ENCODE measurements at regions not wholly inside any gene's neighbourhood (a gene's known extent, or its start where the extent isn't known, plus 50 kb on each side); places are given as distances from the start of the nearest gene placed in this dataset.

- DNase-seq (ENCODE audit: low read depth), result no peak
Observed at GRCh38 chr5:99724732-99725290, 796.0 kb upstream of the CHD1 start.

DNA sequence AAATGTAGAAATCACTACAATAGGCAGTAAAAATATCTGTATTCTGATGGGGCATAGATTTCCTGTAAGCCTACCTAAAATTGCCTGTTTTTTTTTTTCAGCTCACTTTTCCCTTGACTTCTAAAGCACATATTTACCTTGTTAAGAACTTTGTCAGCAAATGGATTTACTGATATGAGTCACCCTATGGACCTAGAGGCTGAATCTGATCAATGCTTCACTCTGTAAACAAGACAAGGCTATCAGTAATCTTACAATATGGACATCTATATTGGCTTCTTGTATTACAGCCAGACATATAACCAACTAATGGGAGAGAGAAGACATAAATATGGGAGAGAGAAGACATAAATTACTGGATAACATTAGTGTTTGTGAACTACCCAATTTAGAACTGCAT, 792.7 kb upstream of the CHD1 start:
- DNase-seq (ENCODE audit: low read depth), result no peak

GRCh38 chr5:99715921-99716320, 787.1 kb upstream of the CHD1 start:
- DNase-seq (ENCODE audit: low read depth), result no peak

DNA sequence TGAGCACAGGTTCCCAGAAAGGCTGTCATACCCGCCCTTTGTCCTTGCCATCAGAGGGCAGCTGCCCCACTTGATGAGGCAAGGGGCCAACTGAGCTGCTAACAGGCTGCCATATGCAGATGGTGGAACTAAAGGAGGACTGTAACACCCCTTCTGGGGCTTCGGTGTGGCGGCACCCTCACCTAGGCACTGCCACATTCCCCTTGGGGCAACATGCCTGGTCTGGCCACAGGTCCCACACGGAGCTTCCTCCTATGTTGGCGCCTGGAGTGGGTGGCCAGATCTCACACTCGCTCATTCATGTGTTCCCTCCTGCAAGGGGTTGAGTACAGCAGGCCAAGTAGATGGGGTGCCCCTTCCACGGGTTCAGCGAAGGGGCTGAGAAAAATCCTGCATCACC, 777.4 kb upstream of the CHD1 start:
- DNase-seq (ENCODE audit: low read depth), result no peak

GRCh38 chr5:99702565-99702964, 773.8 kb upstream of the CHD1 start:
- no peak for DNase-seq (ENCODE audit: low read depth)

DNA sequence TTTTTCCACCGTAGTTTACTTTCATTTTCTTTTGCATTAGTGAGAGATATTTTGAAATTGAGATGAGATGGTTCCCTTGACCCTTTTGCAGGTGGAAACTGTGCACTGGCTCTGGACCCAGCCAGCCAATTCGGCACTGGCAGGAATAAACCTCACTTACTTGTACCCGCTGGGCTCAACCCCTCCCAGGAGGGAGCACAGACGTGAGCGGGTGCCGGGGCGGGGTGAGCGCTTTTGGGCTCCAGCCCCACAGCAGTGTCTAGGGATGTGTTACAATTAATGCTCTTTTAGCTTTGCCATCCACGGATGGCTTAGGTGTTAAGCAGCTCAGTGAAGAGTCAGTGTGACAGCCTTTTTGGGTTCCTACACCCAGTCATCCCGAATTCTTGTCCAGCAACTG, 766.1 kb upstream of the CHD1 start:
- no peak for DNase-seq (ENCODE audit: low read depth)

GRCh38 chr5:99686538-99686937, 757.7 kb upstream of the CHD1 start:
- DNase-seq (ENCODE audit: low read depth), result no peak

- DNase-seq (ENCODE audit: low read depth), result no peak
Observed at GRCh38 chr5:99675974-99676373, 747.2 kb upstream of the CHD1 start.

DNA sequence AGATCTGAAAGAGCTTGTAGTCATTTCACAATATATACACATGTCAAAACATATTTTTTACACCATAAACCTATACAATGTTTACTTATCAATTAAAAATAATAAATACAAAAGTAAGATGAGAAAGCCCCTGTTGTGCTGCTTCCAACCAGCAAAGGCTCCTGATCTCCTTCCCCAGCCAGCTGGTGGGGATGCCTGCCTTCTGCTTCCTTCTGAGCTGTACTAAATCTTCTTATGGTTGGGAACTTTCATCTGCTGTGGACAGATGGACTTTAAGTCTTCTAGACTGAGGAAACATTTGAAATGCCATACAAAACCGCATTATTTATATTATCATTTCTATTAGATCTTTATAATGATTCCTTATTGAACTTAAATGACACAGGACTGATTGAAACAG, 745.3 kb upstream of the CHD1 start:
- no peak for DNase-seq (ENCODE audit: low read depth)

- DNase-seq (ENCODE audit: low read depth), result no peak
Observed at GRCh38 chr5:99664972-99665371, 736.2 kb upstream of the CHD1 start.

DNA sequence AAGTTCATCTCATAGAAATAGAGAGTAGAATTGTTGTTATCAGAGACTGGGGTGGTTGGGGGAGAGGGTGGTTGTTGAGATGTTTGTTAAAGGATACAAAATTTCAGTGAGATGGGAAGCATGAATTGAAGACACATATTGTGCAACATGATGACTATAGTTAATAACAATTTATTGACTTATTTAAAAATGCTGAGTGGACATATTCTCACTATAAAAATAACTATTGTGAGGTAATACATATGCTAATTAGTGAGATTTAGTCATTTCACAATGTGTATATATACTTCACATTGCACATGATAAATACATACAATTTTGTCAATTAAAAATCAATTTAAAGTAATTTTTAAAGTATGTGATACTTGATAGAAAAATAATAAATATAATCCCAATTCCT, 722.5 kb upstream of the CHD1 start:
- no peak for DNase-seq (ENCODE audit: low read depth)

- DNase-seq (ENCODE audit: low read depth), result no peak
Observed at GRCh38 chr5:99646011-99646647, 717.3 kb upstream of the CHD1 start.

DNA sequence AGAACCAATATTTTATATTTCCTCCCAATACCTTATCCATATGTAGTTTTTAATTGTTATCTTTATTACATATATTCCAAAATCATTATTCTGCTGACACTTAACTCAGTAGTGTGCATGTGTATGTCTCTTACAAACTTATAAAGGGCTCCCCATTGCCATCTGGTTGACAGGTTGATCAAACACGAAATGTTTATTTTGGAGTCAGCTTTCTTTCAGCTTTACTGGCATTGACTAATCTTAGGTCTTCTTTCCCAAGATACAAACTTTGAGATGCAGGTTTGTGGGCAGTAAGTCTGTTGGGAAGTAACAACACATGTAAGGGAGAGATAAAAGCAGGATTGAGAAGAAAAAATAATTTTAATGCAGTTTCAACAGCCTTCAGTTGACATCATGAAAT, 716.0 kb upstream of the CHD1 start:
- DNase-seq (ENCODE audit: low read depth), result no peak

- no peak for DNase-seq (ENCODE audit: low read depth)
Observed at GRCh38 chr5:99640646-99641045, 711.8 kb upstream of the CHD1 start.

- no peak for DNase-seq (ENCODE audit: low read depth)
Observed at GRCh38 chr5:99639905-99640304, 711.1 kb upstream of the CHD1 start.

DNA sequence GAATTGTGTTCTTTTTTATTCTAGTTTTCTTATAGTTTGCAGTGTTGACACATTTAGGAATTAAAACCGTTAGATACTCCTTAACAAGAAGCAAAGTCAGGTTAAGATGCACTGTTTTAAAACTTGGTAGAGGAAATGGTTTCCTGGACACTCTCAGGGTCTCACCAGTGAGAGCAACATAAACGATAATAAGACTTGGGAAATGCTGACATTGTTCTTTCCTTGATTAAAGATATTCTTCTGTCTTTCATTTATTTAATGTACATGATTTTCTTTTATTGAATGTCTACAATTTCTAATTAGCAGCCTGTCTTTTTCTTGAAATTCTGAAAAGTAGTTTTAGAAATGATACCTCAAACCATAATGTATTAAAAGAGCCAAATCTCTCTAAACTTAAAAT, 707.9 kb upstream of the CHD1 start:
- no peak for DNase-seq (ENCODE audit: low read depth)

DNA sequence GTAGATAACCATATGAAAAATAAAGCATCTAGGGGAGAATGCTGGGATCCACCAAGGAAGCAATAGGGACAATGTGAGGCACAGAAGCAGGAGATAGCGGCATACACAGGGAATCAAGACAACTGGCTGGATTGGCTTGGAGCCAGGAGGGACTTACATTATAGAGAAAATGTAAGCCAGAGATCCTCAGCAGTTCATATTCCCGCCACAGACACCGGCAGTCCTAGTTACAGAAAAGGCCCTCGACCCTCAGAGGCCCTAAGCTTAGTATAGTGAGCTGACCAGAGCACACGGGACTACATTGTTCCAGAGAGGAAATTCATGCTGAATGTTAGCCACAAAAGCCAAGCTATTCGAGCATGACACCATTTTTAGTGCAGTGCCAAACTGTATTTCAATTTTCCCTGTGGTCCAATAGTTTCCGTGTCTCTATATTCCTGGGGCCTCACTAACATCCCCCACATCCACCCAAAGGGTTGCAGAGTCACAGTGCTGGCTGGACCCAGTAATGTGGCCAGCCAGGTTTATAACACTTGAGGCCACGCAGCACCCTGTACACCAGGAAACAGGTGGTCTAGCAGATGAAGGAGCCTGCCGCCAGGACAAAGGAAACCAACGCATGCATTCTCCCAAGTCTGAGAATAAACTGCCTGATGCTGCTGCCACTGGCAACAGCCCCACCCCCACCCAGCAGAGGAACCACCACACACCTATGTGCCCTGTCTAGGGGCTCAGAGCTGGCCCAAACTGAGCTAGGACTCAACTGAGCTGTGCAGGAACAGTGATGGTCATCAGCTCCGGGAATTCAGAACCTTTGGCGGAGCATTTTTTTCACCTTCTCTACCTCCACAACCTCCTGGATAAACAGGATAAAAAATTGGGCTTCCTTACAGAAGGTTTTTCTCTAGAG, 693.2 kb upstream of the CHD1 start:
- DNase-seq (ENCODE audit: low read depth), result no peak

- DNase-seq (ENCODE audit: low read depth), result no peak
Observed at GRCh38 chr5:99617335-99617734, 688.5 kb upstream of the CHD1 start.

DNA sequence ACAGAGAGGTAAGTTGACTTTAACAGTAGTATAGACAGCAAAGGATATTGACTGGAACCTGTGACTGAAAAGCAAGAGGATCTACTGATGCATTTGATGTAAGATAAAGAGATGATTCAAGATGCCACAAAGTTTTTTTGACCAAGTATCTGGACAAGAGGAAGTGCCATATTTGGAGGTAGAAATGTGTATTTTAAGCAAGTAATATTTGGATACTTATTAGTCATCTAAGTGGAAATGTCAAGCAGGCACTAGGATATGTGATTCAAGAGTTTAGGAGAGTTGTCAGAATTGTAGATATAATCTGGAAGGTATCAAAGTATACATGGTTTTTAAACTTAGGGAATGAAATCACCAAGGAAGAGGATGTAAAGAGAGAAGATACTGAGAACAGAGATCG, 686.1 kb upstream of the CHD1 start:
- no peak for DNase-seq (ENCODE audit: low read depth)

DNA sequence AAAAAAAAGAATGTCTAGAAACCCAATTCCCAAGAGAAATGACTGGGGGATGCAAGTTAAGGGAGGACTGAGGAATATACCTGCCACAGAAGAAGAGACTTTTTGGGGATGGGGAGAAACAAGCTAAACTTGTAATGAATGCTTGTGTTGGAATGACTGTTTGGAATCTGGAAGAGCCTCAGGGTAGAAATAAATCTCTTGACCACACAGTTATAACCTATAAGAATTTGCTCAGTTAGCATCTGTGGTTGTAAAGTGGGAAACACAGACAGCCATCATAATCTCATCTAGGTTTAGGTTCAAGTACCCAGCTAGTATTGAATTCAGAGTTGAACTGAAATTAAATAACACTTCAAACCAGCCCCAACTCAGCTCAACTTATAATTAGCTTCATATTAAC, 678.3 kb upstream of the CHD1 start:
- DNase-seq (ENCODE audit: low read depth), result no peak

- no peak for DNase-seq (ENCODE audit: low read depth)
Observed at GRCh38 chr5:99605904-99606303, 677.1 kb upstream of the CHD1 start.

DNA sequence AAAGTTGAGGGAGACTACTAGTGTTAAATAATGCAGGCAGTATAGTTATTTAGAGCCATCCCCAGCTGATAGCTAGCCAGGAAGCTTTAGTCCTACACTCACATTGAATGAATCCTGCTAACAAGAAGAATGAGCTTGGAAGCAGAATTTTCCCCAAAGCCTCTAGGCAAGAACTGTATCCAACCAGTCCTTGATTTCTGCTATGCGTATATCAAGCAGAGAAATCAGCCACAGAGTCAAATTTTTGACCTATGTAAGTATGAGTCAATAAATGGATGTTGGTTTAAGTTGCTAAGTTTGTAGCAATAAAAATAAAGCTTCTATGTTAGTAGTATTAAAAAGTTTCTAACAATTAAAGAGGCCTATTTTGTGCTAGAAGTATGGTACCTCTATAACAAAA, 672.1 kb upstream of the CHD1 start:
- DNase-seq (ENCODE audit: low read depth), result no peak

DNA sequence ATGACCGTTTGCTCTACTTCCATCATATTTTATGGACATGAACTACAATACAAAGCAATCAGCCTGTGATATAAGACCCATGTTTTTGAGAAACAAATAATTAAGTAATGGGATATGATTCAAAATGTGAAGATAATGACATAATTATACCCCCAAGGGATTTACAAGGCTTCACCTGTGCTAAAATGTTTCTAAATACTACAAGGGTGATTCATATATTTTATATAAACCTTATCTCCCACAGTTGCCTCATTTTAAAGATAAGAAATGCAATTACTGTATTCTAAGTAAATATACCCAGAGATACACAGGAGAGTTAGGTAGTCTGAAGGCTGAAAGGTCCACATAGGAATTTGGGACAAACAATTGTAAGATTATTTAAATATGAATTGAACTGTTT, 662.0 kb upstream of the CHD1 start:
- no peak for DNase-seq (ENCODE audit: low read depth)

Data from HS-27A (cell line).